Limb (tissue), 2 donors: ENCODE measurements at regions not wholly inside any gene's neighbourhood (a gene's known extent, or its start where the extent isn't known, plus 50 kb on each side); places are given as distances from the start of the nearest gene placed in this dataset.

Experiments
- DNase-seq, 2 donors: peaks; one replicate each; pipeline ENCODE4 v3.0.0-alpha.2; 2016; ENCODE audit errors: extremely low spot score in 2 of 2

GRCh38 chr13:85386424-85386823 lies 412.8 kb downstream of the SLITRK6 start:
- DNase-seq, result no peak

DNA sequence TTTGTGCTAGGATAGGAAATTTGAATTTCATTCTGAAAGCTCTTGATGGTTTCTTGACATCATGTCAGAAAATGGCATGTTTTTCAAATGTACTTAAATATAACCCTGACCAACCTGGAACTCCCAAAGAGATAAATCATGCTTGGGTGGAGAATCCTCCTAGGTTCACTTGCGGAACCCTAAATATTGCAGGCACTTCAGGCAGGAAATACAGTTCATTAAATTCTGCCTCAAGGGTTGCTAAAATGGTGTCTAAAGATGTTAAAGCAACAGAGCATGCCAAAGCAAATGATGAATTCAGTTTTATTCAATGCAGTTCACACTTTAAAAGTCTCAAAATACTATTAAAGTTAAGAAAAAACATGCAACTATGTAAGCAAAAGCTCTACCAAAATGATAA lies 415.9 kb downstream of the SLITRK6 start:
- DNase-seq, result no peak

DNA sequence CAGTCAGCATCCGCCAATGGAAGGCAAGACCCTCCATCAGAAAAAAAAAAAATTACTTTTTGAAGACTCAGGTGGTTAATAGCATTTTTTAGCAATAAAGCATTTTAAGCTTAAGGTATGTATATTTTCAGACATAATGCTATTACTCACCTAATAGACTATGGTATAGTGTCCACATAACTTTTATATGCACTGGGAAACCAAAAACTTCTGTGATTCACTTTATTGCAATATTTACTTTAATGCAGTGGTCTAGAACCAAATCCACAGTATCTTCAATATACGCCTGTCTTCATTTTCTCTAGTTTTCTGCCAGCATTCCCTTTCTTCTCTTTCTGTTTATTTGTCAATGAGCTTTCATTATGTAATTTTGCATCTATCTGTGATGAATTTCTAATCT lies 418.1 kb downstream of the SLITRK6 start:
- DNase-seq, result no peak

DNA sequence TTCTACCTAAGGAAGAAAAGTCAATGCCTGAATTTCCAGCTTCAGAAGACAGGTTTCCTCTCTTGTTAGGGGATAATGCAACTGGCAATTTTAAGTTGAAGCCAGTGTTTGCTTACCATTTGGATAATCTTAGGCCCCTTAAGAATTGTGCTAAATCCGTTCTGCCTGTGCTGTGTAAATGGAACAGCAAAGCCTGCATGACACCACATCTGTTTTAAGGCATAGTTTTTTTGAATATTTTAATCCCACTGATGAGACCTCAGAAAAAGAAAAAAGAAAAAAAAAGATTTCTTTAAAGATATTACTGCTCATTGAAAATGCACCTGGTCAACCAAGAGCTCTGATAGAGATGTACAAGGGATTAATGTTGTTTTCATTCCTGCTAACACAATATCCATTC lies 419.2 kb downstream of the SLITRK6 start:
- DNase-seq, result no peak

- no peak for DNase-seq
Observed at GRCh38 chr13:85379433-85379832, 419.8 kb downstream of the SLITRK6 start.

GRCh38 chr13:85377783-85378182 lies 421.4 kb downstream of the SLITRK6 start:
- DNase-seq, result no peak

GRCh38 chr13:85373322-85373721 lies 425.9 kb downstream of the SLITRK6 start:
- no peak for DNase-seq

GRCh38 chr13:85371254-85371653 lies 428.0 kb downstream of the SLITRK6 start:
- no peak for DNase-seq

GRCh38 chr13:85368686-85369085 lies 430.5 kb downstream of the SLITRK6 start:
- DNase-seq, result no peak

DNA sequence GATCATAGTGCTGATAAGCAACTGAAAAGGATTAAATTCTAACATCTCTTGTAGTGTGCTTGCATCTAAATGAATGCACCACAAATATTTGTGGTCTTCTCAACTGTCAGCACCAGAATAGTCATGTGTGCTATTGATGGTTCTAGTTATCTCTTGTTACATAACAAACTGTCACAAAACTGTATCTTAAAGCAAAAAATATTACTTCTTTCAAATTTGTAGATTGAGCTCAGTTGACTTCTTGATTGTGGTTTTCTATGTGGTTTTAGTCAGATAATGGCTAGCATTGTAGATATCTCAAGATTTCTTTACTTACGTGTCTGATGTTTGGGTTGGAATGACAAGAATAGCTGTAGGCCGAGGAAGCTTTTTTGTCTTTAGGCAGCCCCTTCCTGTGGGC lies 431.3 kb downstream of the SLITRK6 start:
- no peak for DNase-seq

DNA sequence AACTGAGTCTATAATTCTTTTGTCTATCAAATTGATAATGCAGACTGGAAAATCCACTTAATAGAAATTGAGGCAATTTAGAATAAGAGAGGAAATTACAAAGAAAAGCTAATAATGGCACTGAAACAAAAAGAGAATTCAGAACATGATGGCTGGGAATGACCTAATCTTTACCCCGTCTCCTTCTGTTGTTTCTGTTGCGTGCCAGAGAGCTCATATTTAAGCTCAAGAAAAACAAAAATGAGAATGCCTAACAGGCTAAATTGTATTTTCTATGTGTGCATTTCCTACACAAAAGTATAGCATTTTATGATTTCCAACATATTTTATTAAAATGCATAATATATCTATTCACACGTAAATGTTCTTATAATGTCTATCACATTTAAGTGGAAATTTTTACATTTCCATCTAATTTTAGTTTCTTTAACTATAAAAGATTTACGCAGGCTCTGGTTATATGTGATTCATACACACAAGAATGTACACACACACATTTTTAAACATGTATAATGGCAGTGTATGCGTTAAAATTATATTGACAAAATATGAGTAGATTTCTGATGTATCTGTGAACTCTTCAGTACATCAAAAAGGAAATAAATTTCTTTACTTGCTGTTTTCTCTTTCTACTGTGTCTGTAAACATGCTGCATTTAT lies 432.3 kb downstream of the SLITRK6 start:
- DNase-seq, result no peak

- DNase-seq, result no peak
Observed at GRCh38 chr13:85363504-85363903, 435.7 kb downstream of the SLITRK6 start.

DNA sequence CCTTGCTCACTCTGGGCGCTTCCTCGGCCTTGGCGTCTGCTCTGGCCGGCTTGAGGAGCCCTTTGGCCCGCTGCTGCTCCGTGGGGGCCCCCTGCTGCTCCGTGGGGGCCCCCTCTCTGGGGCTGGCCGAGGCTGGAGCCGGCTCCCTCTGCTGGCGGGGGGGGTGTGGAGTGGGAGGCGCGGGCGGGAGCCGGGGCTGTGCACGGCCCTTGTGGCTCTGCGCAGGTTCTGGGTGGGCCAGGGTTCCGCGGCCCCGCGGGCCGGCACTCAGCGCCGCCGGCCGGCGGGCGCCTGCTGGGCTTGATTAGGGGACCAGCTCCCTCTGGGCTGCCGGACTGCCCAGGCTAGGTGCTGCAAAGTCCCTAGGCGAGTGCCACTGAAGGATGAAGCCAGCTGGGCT lies 436.2 kb downstream of the SLITRK6 start:
- DNase-seq, result no peak

DNA sequence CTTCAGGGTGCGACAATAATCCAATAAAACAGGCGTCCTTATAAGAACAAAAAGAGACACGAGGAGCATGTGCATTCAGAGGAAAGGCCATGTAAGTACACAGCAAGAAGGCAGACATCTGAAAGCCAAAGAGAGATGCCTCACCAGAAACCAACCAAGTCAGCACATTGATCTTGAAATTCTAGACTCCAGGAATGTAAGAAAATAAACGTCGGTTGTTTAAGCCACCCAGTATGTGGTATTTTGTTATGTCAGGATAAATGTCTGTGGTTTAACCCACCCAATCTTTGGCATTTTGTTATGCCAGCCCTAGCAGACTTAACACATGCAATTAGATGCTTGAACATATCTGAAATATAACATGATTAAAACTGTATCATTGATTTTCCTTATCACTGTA lies 452.0 kb downstream of the SLITRK6 start:
- DNase-seq, result no peak

DNA sequence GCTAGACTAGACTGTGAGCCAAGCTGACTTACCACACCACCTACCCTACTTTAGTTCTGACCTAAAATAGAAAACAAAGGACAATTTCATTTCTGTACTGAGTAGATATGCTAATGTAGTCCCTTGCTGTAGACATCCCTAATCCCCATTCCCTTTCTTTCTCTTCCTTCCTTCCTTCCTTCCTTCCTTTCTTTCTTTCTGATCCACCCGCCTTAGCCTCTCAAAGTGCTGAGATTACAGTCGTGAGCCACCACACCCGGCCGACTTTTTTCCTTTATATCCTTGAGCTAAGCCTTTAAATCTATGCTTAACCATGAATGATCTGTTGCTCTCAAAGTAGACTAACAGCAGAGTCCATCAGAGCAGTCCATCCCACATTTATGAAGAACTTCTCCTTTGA lies 465.0 kb downstream of the SLITRK6 start:
- no peak for DNase-seq

GRCh38 chr13:85333506-85334020 lies 465.7 kb downstream of the SLITRK6 start:
- no peak for DNase-seq

GRCh38 chr13:85332615-85333014 lies 466.6 kb downstream of the SLITRK6 start:
- DNase-seq, result no peak

GRCh38 chr13:85321734-85322133 lies 477.5 kb downstream of the SLITRK6 start:
- no peak for DNase-seq

- DNase-seq, result no peak
Observed at GRCh38 chr13:85317781-85318180, 481.4 kb downstream of the SLITRK6 start.

GRCh38 chr13:85316506-85317025 lies 482.7 kb downstream of the SLITRK6 start:
- DNase-seq, result peak in 1 of 2 donors; percentile 19

DNA sequence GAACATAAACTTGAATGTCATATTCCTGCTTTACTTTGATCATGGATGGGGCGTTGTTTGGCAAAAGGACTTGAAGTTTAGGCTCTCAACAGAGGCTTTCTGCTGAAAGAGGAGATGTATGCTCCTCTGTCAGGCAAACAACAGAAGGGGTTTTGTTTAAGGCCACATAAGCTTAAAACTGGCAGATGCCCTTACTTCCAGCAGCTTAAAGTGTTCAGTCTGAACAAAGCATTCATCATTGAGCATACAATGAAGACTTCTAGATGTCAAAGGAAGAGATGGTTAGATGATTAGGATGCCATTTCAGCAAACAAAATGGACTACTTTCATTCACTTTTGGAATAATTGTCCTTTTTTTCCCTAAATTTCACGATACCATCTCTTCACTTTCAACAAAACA lies 484.5 kb downstream of the SLITRK6 start:
- no peak for DNase-seq

- no peak for DNase-seq
Observed at GRCh38 chr13:85313761-85314503, 485.3 kb downstream of the SLITRK6 start.

DNA sequence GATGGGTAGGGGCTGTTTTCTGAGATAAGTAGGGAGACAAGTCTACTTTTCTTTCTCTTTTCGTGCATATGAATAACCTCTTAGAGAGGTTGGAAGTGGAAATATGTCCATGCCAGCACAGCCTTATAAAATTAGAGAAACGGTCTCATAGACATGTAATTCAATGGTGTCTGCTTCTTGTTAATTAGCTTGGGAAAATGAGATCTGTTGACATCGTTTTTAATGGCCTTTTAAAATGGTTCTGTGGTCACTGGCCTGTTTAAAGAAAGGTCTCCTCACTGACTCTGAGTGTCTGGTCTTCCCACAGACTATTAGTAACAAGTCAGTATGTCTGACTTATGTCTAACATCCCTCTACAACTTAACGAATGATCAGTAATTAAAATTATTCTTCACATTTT lies 487.1 kb downstream of the SLITRK6 start:
- no peak for DNase-seq
